SK-N-SH treated with all-trans-retinoic acid at 6 μM for 48 hours (cell line): ENCODE measurements at regions not wholly inside any gene's neighbourhood (a gene's known extent, or its start where the extent isn't known, plus 50 kb on each side); places are given as distances from the start of the nearest gene placed in this dataset.

Source experiments
- ARNTL ChIP-seq: fragments of 450-650 bp; formaldehyde crosslinking; IDR thresholded peaks from 2 replicates; pipeline ENCODE4 v1.5.0; 2020; ENCODE audit warnings: low read depth, mild to moderate bottlenecking, moderate library complexity, borderline replicate concordance
- BACH2 ChIP-seq: fragments of 250-450 bp; sonication (Bioruptor Pico); IDR thresholded peaks from 2 replicates; pipeline ENCODE4 v1.9.0; 2021; ENCODE audit warnings: mild to moderate bottlenecking, borderline replicate concordance
- CREB5 ChIP-seq: fragments of 250-450 bp; sonication (Bioruptor Pico); IDR thresholded peaks from 2 replicates; pipeline ENCODE4 v1.5.1; 2020; ENCODE audit warnings: low read depth, mild to moderate bottlenecking, moderate library complexity
- CSDC2 ChIP-seq: fragments of 250-450 bp; sonication (Bioruptor Pico); IDR thresholded peaks from 2 replicates; pipeline ENCODE4 v1.5.0; 2020; ENCODE audit warnings: mild to moderate bottlenecking, moderate library complexity
- GLIS3 ChIP-seq: fragments of 250-450 bp; sonication (Bioruptor Pico); IDR thresholded peaks from 2 replicates; pipeline ENCODE4 v1.5.0; 2020; ENCODE audit warnings: mild to moderate bottlenecking, moderate library complexity
- PATZ1 ChIP-seq: fragments of 250-450 bp; sonication (Bioruptor Pico); IDR thresholded peaks from 2 replicates; pipeline ENCODE4 v1.8.0; 2020; ENCODE audit warnings: mild to moderate bottlenecking, moderate library complexity, borderline replicate concordance
- POU6F1 ChIP-seq: fragments of 250-450 bp; sonication (Bioruptor Pico); IDR thresholded peaks from 2 replicates; pipeline ENCODE4 v1.8.0; 2021; ENCODE audit warnings: low read depth, mild to moderate bottlenecking, moderate library complexity, borderline replicate concordance
- PPARA ChIP-seq: fragments of 250-450 bp; sonication (Bioruptor Pico); IDR thresholded peaks from 2 replicates; pipeline ENCODE4 v1.5.0; 2020; ENCODE audit warnings: mild to moderate bottlenecking, borderline replicate concordance
- RARB ChIP-seq: fragments of 250-450 bp; sonication (Bioruptor Pico); IDR thresholded peaks from 2 replicates; pipeline ENCODE4 v1.8.0; 2021; ENCODE audit warnings: mild to moderate bottlenecking, moderate library complexity
- TCF4 ChIP-seq: fragments of 250-450 bp; sonication (Bioruptor Pico); IDR thresholded peaks from 2 replicates; pipeline ENCODE4 v1.8.0; 2021; ENCODE audit warnings: mild to moderate bottlenecking, moderate library complexity, borderline replicate concordance
- TOX ChIP-seq: fragments of 250-450 bp; sonication (Bioruptor Pico); IDR thresholded peaks from 2 replicates; pipeline ENCODE4 v1.8.0; 2021; ENCODE audit warnings: mild to moderate bottlenecking, moderate library complexity, borderline replicate concordance
- ZFP3 ChIP-seq: fragments of 250-450 bp; sonication (Bioruptor Pico); IDR thresholded peaks from 2 replicates; pipeline ENCODE4 v1.5.0; 2020; ENCODE audit warnings: mild to moderate bottlenecking, moderate library complexity
- ZFP30 ChIP-seq: fragments of 450-650 bp; formaldehyde crosslinking; IDR thresholded peaks from 2 replicates; pipeline ENCODE4 v1.5.0; 2022; ENCODE audit warnings: mild to moderate bottlenecking, moderate library complexity
- ZNF70 ChIP-seq: fragments of 450-650 bp; formaldehyde crosslinking; IDR thresholded peaks from 2 replicates; pipeline ENCODE4 v1.5.0; 2020; ENCODE audit warnings: mild to moderate bottlenecking, moderate library complexity

GRCh38 chr9:4922101-4922500 is 63.0 kb upstream of the JAK2 start:
- TF ChIP-seq TOX (no peak), PPARA (CRISPR knock-in tag) (no peak), ARNTL (CRISPR knock-in tag) (no peak), BACH2 (no peak), TCF4 (CRISPR knock-in tag) (no peak), ZNF70 (CRISPR knock-in tag) (no peak), ZFP3 (no peak), PATZ1 (CRISPR knock-in tag) (no peak), CREB5 (CRISPR knock-in tag) (no peak), RARB (CRISPR knock-in tag) (no peak), CSDC2 (CRISPR knock-in tag) (no peak), GLIS3 (CRISPR knock-in tag) (no peak), ZFP30 (no peak), POU6F1 (CRISPR knock-in tag) (no peak)
